ENCODE measurements at regions not wholly inside any gene's neighbourhood (a gene's known extent, or its start where the extent isn't known, plus 50 kb on each side); places are given as distances from the start of the nearest gene placed in this dataset.
"Not testable (repeated sequence)": the region's sequence is repeated elsewhere in the genome, so short reads cannot be mapped to it uniquely, and the experiment has no call there.

- no peak for DNase-seq (ENCODE audit: low spot score)
Measured at GRCh38 chr7:16094651-16095050, 326.7 kb downstream of the CRPPA start.

- DNase-seq (ENCODE audit: low spot score): no peak
Measured at GRCh38 chr7:16092711-16093110, 328.6 kb downstream of the CRPPA start.

- no peak for DNase-seq (ENCODE audit: low spot score)
Measured at GRCh38 chr7:16091701-16092310, 329.5 kb downstream of the CRPPA start.

- no peak for DNase-seq (ENCODE audit: low spot score)
Measured at GRCh38 chr7:16089801-16090200, 331.5 kb downstream of the CRPPA start.

- DNase-seq (ENCODE audit: low spot score): no peak
Measured at GRCh38 chr7:16089191-16089590, 332.1 kb downstream of the CRPPA start.

GRCh38 chr7:16086743-16087142 lies 334.6 kb downstream of the CRPPA start:
- no peak for DNase-seq (ENCODE audit: low spot score)

GRCh38 chr7:16085780-16086179 lies 335.6 kb downstream of the CRPPA start:
- not testable (repeated sequence) for DNase-seq (ENCODE audit: low spot score)

GRCh38 chr7:16084875-16085274 lies 336.5 kb downstream of the CRPPA start:
- no peak for DNase-seq (ENCODE audit: low spot score)

- DNase-seq (ENCODE audit: low spot score): no peak
Measured at GRCh38 chr7:16084370-16084769, 337.0 kb downstream of the CRPPA start.

- DNase-seq (ENCODE audit: low spot score): no peak
Measured at GRCh38 chr7:16083931-16084330, 337.4 kb downstream of the CRPPA start.

- no peak for DNase-seq (ENCODE audit: low spot score)
Measured at GRCh38 chr7:16080131-16080530, 341.2 kb downstream of the CRPPA start.

- DNase-seq (ENCODE audit: low spot score): no peak
Measured at GRCh38 chr7:16079723-16080122, 341.6 kb downstream of the CRPPA start.

GRCh38 chr7:16078076-16078952 lies 343.0 kb downstream of the CRPPA start:
- DNase-seq (ENCODE audit: low spot score): peak; percentile 75

- peak; percentile 59 for DNase-seq (ENCODE audit: low spot score)
Measured at GRCh38 chr7:16071246-16071857, 350.0 kb downstream of the CRPPA start.

GRCh38 chr7:16070806-16071205 lies 350.5 kb downstream of the CRPPA start:
- no peak for DNase-seq (ENCODE audit: low spot score)

- no peak for DNase-seq (ENCODE audit: low spot score)
Measured at GRCh38 chr7:16069998-16070397, 351.3 kb downstream of the CRPPA start.

- DNase-seq (ENCODE audit: low spot score): no peak
Measured at GRCh38 chr7:16068183-16068582, 353.2 kb downstream of the CRPPA start.

- DNase-seq (ENCODE audit: low spot score): no peak
Measured at GRCh38 chr7:16067711-16068110, 353.6 kb downstream of the CRPPA start.

GRCh38 chr7:16066805-16067459 lies 354.4 kb downstream of the CRPPA start:
- no peak for DNase-seq (ENCODE audit: low spot score)

- no peak for DNase-seq (ENCODE audit: low spot score)
Measured at GRCh38 chr7:16065939-16066338, 355.4 kb downstream of the CRPPA start.

- no peak for DNase-seq (ENCODE audit: low spot score)
Measured at GRCh38 chr7:16063716-16064675, 357.3 kb downstream of the CRPPA start.

Measured in SK-N-DZ (cell line).